HCT116 (cell line): ENCODE measurements at regions not wholly inside any gene's neighbourhood (a gene's known extent, or its start where the extent isn't known, plus 50 kb on each side); places are given as distances from the start of the nearest gene placed in this dataset.

Experiments
- ATAC-seq: fragments of 200-7000 bp; cut with Tn5 transposase; 2 replicates; pipeline ENCODE4 v1.9.1; 2020; ENCODE audit warnings: mild to moderate bottlenecking, moderate library complexity
- BruUV-seq: library from RNA; stranded (reverse); fragments of 400-500 nt; replicated peaks from 2 replicates; lab custom pipeline; 2021; lab: Mats Ljungman, UMichigan
- CTCF ChIA-PET: fragments of 300-600 bp; sonication (Branson Sonifier 250); formaldehyde crosslinking; loops from one replicate; lab custom pipeline; 2021; ENCODE audit warnings: antibody characterized with exemption; lab: Charles Lee
- POLR2A ChIA-PET: fragments of 300-600, 350-600 bp; sonication (Branson Sonifier 250); formaldehyde crosslinking; loops from one replicate; lab custom pipeline; 2021; ENCODE audit warnings: antibody characterized with exemption; lab: Charles Lee
- RAD21 ChIA-PET, 2 experiments: fragments of 300-600 bp; sonication (Branson Sonifier 250); formaldehyde crosslinking; loops; one replicate each; lab custom pipeline; 2023; ENCODE audit warnings: low total read pairs in 2 of 2; ENCODE audit not compliant: uncharacterized antibody in 2 of 2, unreplicated experiment in 2 of 2, low non-redundant PET in 1 of 2; lab: Charles Lee
- DNase-seq: peaks from one replicate; pipeline ENCODE4 v3.0.0-alpha.2; 2010; ENCODE audit warnings: low read depth, low spot score
- H2AFZ ChIP-seq: fragments of 200-600 bp; shearing (Covaris generic), sonication (generic); 2 replicates; pipeline ENCODE4 v1.6.1; 2017; ENCODE audit warnings: low read depth, mixed run types, mixed read lengths, antibody characterized with exemption, low read length; ENCODE audit not compliant: poor library complexity, severe bottlenecking
- H3K27ac ChIP-seq: 2 replicates; pipeline ENCODE4 v1.5.1; 2012; ENCODE audit warnings: low read depth, low read length
- H3K27me3 ChIP-seq: fragments of 200-600 bp; sonication (generic); 2 replicates; pipeline ENCODE4 v1.6.1; 2016; ENCODE audit warnings: mixed run types, low read length, mixed read lengths; ENCODE audit not compliant: insufficient read depth
- H3K36me3 ChIP-seq, 2 experiments: fragments of 200-500 bp in 1 of 2; fragments of 200-600 bp in 1 of 2; sonication (Bioruptor generic) in 1 of 2; sonication (generic) in 1 of 2; 2 replicates each; pipeline versions ENCODE4 v1.5.1 to v1.6.1; 2014 to 2016; ENCODE audit warnings: low read length in 2 of 2, inconsistent platforms in 1 of 2, mixed read lengths in 1 of 2, mixed run types in 1 of 2; ENCODE audit not compliant: insufficient read depth in 2 of 2, control insufficient read depth in 1 of 2
- H3K4me1 ChIP-seq, 2 experiments: fragments of 200-600 bp in 1 of 2; sonication (generic) in 1 of 2; 2 replicates each; pipeline versions ENCODE4 v1.5.1 to v1.6.1; 2012 to 2017; ENCODE audit warnings: low read length in 2 of 2, inconsistent platforms in 1 of 2, mild to moderate bottlenecking in 1 of 2, mixed read lengths in 1 of 2, mixed run types in 1 of 2, moderate library complexity in 1 of 2; ENCODE audit not compliant: insufficient read depth in 2 of 2, control insufficient read depth in 1 of 2
- H3K4me2 ChIP-seq: fragments of 200-600 bp; sonication (generic); 2 replicates; pipeline ENCODE4 v1.6.1; 2017; ENCODE audit warnings: mixed run types, low read length, mixed read lengths
- H3K4me3 ChIP-seq, 2 experiments: fragments of 200-600 bp in 1 of 2; sonication (generic) in 1 of 2; replicated peaks in 1 of 2; 2 replicates each; pipeline ENCODE4 v1.5.1; 2011 to 2016; ENCODE audit warnings: low read length in 2 of 2, control low read depth in 1 of 2, low read depth in 1 of 2, mild to moderate bottlenecking in 1 of 2, mixed read lengths in 1 of 2, mixed run types in 1 of 2
- H3K79me2 ChIP-seq: fragments of 200-600 bp; sonication (generic); 2 replicates; pipeline ENCODE4 v1.6.1; 2017; ENCODE audit warnings: mild to moderate bottlenecking, mixed run types, low read length, moderate library complexity, mixed read lengths; ENCODE audit not compliant: insufficient read depth
- H3K9ac ChIP-seq: fragments of 200-600 bp; sonication (generic); 2 replicates; pipeline ENCODE4 v1.6.1; 2016; ENCODE audit warnings: low read length, mixed read lengths
- H3K9me2 ChIP-seq: fragments of 200-600 bp; sonication (generic), shearing (Covaris generic); 2 replicates; pipeline ENCODE4 v1.6.1; 2017; ENCODE audit warnings: mixed run types, mild to moderate bottlenecking, moderate library complexity; ENCODE audit not compliant: insufficient read depth
- H3K9me3 ChIP-seq, 2 experiments: fragments of 200-500 bp in 1 of 2; fragments of 200-600 bp in 1 of 2; sonication (Bioruptor generic) in 1 of 2; sonication (generic) in 1 of 2; 2 replicates each; pipeline ENCODE4 v1.6.1; 2014 to 2017; ENCODE audit warnings: low read length in 2 of 2, mixed read lengths in 2 of 2, inconsistent platforms in 1 of 2, low read depth in 1 of 2, mild to moderate bottlenecking in 1 of 2, mixed run types in 1 of 2, moderate library complexity in 1 of 2; ENCODE audit not compliant: control insufficient read depth in 1 of 2, insufficient read depth in 1 of 2
- H4K20me1 ChIP-seq: fragments of 200-600 bp; sonication (generic), shearing (Covaris generic); 2 replicates; pipeline ENCODE4 v1.6.1; 2017; ENCODE audit warnings: mixed run types, mild to moderate bottlenecking, moderate library complexity; ENCODE audit not compliant: insufficient read depth
- ATF3 ChIP-seq: IDR thresholded peaks from 2 replicates; pipeline ENCODE4 v1.6.1; 2012
- CEBPB ChIP-seq: IDR thresholded peaks from 2 replicates; pipeline ENCODE4 v1.6.1; 2012; ENCODE audit warnings: low read depth
- EGR1 ChIP-seq: IDR thresholded peaks from 2 replicates; pipeline ENCODE4 v1.6.1; 2012; ENCODE audit warnings: low read depth
- ELF1 ChIP-seq: IDR thresholded peaks from 2 replicates; pipeline ENCODE4 v1.6.1; 2012; ENCODE audit warnings: low read depth, borderline replicate concordance
- EZH2 ChIP-seq: fragments of 200-600 bp; sonication (generic); IDR thresholded peaks from 2 replicates; pipeline ENCODE4 v1.6.1; 2017; ENCODE audit warnings: antibody characterized with exemption, mixed run types
- EZH2phosphoT487 ChIP-seq: fragments of 200-600 bp; IDR thresholded peaks from 2 replicates; pipeline ENCODE4 v1.6.1; 2018; ENCODE audit warnings: antibody characterized with exemption, borderline replicate concordance
- JUND ChIP-seq: IDR thresholded peaks from 2 replicates; pipeline ENCODE4 v1.6.1; 2012
- MAX ChIP-seq: IDR thresholded peaks from 2 replicates; pipeline ENCODE4 v1.6.1; 2012
- POLR2A ChIP-seq: IDR thresholded peaks from 2 replicates; pipeline ENCODE4 v1.7.0; 2011; ENCODE audit warnings: borderline replicate concordance; ENCODE audit not compliant: insufficient read depth, insufficient read length; ENCODE audit errors: extremely low read depth
- REST ChIP-seq: IDR thresholded peaks from 2 replicates; pipeline ENCODE4 v1.6.1; 2012; ENCODE audit warnings: low read depth
- SIN3A ChIP-seq: IDR thresholded peaks from 2 replicates; pipeline ENCODE4 v1.6.1; 2012; ENCODE audit warnings: low read depth
- SP1 ChIP-seq: IDR thresholded peaks from 2 replicates; pipeline ENCODE4 v1.6.1; 2012; ENCODE audit warnings: low read depth
- TCF7L2 ChIP-seq: IDR thresholded peaks from 2 replicates; pipeline ENCODE4 v1.7.0; 2011; ENCODE audit warnings: borderline replicate concordance, inconsistent platforms; ENCODE audit not compliant: insufficient read depth, insufficient read length; ENCODE audit errors: extremely low read depth
- ZFX ChIP-seq: fragments of 450-650 bp; IDR thresholded peaks from 2 replicates; pipeline ENCODE4 v1.6.1; 2017
- intact Hi-C: fragments of 100-400 bp; cut with micrococcal nuclease; formaldehyde crosslinking; loops from 2 replicates; pipeline ENCODE4 v1.10.0; 2022

- CTCF ChIA-PET: no interaction called here
- ATAC-seq: no peak
- H3K79me2 ChIP-seq: no peaks in the 10 kb centered on the region
Measured at GRCh38 chr17:13157656-13158055, 139.8 kb upstream of the ELAC2 start.

More at GRCh38 chr17:13157656-13158055, 139.8 kb upstream of the ELAC2 start:
- Histone ChIP-seq H3K27ac (no peak overlapping the region), H3K4me3 (no peak overlapping the region), H4K20me1 (no peaks in the 10 kb centered on the region), H3K9me3 (no peaks in the 10 kb centered on the region)
- RAD21 ChIA-PET: no interaction called here
- TF ChIP-seq REST (no peak), ATF3 (no peak), EGR1 (no peak), CEBPB (no peak), TCF7L2 (no peak), EZH2phosphoT487 (no peak), SP1 (no peak), EZH2 (no peak), POLR2A (no peak), MAX (no peak), SIN3A (no peak), ELF1 (no peak), JUND (no peak), ZFX (no peak)
- TF ChIP-seq, all 23 proteins: peak for 0
- DNase-seq: no peak
- intact Hi-C loops: no loop called here
- Histone ChIP-seq H3K4me1 (no peaks in the 10 kb centered on the region), H3K36me3 (no peaks in the 10 kb centered on the region), H2AFZ (no peak overlapping the region), H3K9me2 (no peaks in the 10 kb centered on the region), H3K4me2 (no peak overlapping the region), H3K27me3 (0 out of 2 replicates have a peak, but pooled peaks cover 5% of the 10 kb centered on the region), H3K9ac (no peak overlapping the region)
- POLR2A ChIA-PET: no interaction called here
- BruUV-seq: no TSS peak
